Urothelium cell line (cell line): ENCODE measurements at regions not wholly inside any gene's neighbourhood (a gene's known extent, or its start where the extent isn't known, plus 50 kb on each side); places are given as distances from the start of the nearest gene placed in this dataset.

Source experiments
- DNase-seq: peaks from one replicate; pipeline ENCODE4 v3.0.0; 2011; ENCODE audit warnings: low spot score, mixed read lengths
- FAIRE-seq: peaks from 2 replicates; lab custom pipeline; 2011; peaks lifted over from hg19 to GRCh38; lab: Jason Lieb, UNC

GRCh38 chr11:32531528-32531927 lies 52.1 kb upstream of the EIF3M start:
- DNase-seq (no peak), FAIRE-seq (no peak)

- DNase-seq = no peak
- FAIRE-seq = no peak
Observed at GRCh38 chr11:32529994-32530588, 53.5 kb upstream of the EIF3M start.

GRCh38 chr11:32527261-32528175 lies 56.1 kb upstream of the EIF3M start:
- FAIRE-seq = no peak
- DNase-seq = no peak

DNA sequence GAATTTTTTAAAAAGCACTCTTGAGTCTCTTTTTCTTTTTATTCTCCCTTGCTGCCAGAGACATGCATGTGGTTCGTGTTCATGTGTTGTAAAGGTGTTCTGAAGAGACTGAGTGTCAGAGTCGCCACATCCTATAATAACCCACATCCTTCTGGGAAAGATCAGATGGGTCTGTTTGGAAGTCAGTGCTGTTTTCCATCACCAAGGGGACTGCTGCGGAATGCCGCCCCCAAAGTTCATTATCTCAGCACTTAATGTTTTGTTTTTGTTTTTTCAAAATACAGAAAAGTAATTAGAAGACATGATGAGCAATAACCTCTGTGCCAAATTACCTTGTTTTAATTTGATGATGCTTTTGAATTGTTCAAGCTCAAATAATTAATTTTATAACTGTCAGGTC lies 56.9 kb upstream of the EIF3M start:
- FAIRE-seq (no peak), DNase-seq (no peak)

DNA sequence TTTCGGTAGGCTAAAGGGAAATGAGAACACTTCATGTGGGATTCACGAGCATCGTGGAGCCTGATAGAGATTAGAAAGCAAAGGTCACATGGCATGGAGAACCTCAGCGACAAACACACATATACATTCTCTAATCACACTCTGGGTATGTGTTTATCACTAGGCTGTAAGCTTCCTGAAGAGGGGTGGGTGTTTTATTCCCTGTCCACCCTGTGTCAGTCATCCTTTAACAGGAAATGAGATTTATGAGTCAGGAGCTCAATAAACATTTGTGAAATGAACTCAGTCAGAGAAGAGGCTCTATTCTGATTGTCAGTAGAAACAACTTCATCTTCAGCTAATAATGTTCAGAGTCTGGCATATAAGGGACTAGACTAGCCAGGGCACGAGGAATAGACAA lies 71.7 kb upstream of the EIF3M start:
- no peak for FAIRE-seq

GRCh38 chr11:32510039-32510438 lies 73.6 kb upstream of the EIF3M start:
- no peak for FAIRE-seq
- DNase-seq = no peak

More for the DNA sequence above, 71.7 kb upstream of the EIF3M start:
- no peak for DNase-seq

- DNase-seq (no peak), FAIRE-seq (no peak)
Observed at GRCh38 chr11:32508780-32509179, 73.4 kb upstream of the WT1 start.

- no peak for DNase-seq
- no peak for FAIRE-seq
Observed at GRCh38 chr11:32500001-32500400, 64.7 kb upstream of the WT1 start.

- no peak for FAIRE-seq
Observed at GRCh38 chr11:32497951-32498350, 62.6 kb upstream of the WT1 start.

DNA sequence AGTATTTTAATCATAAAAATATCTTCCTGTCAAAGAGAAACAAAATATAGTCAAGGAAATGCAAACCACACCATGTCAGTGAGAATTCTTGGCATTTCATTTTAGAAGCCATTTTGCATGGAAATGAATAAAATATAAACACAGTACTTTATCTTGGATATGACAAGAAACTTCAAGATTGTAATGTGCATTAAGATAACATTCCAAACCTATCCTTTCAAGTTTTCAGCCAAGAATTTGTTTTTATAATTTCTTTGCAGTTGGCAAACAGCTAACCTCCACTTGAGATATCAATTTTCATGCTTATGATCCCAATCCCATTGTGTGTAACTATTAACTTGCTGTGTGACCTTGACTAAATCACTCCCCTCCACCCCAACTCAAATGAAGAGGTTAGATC lies 59.3 kb upstream of the WT1 start:
- DNase-seq = no peak
- no peak for FAIRE-seq

More at GRCh38 chr11:32497951-32498350, 62.6 kb upstream of the WT1 start:
- no peak for DNase-seq

DNA sequence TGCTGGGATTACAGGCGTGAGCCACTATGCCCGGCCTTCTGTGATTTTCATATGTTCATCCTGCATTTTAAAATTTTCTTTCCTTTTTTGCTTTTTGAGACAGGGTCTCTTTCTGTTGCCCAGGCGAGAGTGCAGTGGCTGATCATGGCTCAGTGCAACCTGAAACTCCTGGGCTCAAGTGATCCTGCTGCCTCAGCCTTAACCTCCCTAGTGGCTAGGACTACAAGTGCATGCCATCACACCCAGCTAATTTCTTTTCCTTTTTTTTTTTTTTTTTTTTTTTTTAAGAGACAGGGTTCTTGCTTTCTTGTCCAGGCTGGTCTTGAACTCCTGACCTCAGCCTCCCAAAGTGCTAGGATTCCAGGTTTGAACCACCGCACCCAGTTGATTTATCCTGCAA lies 54.1 kb upstream of the WT1 start:
- FAIRE-seq (no peak), DNase-seq (no peak)

GRCh38 chr11:32487270-32487669 lies 51.9 kb upstream of the WT1 start:
- FAIRE-seq = no peak

DNA sequence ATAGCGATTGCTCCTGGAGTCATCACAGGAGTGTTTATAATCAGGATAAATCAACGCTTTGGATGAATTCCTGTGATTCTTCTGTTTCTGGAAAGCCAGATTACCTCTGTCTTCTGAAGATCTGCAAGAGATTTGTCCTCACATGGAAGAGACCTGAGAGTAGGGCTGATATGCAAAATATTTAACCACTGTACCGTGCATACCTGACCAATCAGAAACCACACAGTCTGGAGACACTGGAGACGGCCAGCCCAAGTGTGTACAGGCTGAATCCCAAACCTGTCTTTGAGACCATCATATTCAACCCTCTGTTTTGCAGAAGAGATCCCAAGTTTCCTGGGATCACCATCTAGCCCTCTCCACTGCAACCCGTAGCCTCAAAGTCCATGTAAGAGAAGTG lies 50.4 kb upstream of the WT1 start:
- DNase-seq = no peak
- no peak for FAIRE-seq

More at GRCh38 chr11:32487270-32487669, 51.9 kb upstream of the WT1 start:
- peak; percentile 23 for DNase-seq
